ENCODE measurements at regions not wholly inside any gene's neighbourhood (a gene's known extent, or its start where the extent isn't known, plus 50 kb on each side); places are given as distances from the start of the nearest gene placed in this dataset.

DNA sequence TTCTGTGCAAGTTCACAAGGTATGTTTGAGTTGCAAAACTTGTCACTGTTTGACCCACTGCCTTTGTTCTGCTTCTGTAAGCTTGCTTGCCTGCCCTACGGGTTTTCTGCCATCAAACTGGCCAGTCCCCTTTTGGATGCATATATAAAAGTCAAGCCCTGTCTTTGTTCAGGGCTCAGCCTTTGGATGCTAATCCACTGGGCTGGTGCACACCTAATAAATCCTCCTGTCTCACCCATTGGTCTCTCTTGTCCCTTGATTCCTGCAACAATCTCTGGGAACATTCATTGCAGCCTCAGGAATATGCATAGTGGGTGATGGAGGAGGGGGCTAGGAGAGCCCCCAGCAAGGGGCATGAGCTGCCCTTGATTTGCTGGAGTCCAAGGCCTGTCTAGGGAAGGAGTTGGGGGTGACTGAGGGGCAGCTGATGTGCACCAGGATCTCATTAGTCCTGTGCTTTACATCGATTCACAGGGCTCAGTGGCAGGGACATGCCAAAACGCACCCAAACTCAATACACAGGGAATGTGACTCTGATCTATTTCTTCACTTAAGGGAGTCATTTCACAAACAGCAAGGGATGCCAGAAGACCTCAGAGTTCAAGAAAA is 225.4 kb upstream of the NLRP1 start:
- DNase-seq (no peak), ATAC-seq (no peak)
- intact Hi-C loops (cut with DNase I): no loop called here

DNA sequence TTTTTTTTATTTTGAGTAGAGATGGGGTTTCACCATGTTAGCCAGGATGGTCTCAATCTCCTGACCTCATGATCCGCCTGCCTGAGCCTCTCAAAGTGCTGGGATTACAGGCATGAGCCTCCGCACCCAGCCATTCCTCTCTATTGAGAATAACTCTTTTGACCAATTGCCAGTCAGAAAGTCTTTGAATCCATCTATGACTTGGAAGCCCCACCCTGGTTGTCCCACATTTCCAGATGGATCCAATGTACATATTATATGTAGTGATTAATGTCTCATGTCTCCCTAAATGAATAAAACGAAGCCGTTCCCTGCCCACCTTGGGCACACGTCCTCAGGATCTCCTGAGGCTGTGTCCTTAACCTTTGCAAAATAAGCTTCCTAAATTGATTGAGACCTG is 228.3 kb upstream of the NLRP1 start:
- intact Hi-C loops (cut with DNase I): no loop called here
- DNase-seq: no peak
- ATAC-seq: no peak

- intact Hi-C loops (cut with DNase I): no loop called here
- DNase-seq (no peak), ATAC-seq (no peak)
Observed at GRCh38 chr17:5813357-5813756, 229.0 kb upstream of the NLRP1 start.

GRCh38 chr17:5815396-5815795 is 231.1 kb upstream of the NLRP1 start:
- intact Hi-C loops (cut with DNase I): no loop called here
- no peak for ATAC-seq
- DNase-seq: no peak

DNA sequence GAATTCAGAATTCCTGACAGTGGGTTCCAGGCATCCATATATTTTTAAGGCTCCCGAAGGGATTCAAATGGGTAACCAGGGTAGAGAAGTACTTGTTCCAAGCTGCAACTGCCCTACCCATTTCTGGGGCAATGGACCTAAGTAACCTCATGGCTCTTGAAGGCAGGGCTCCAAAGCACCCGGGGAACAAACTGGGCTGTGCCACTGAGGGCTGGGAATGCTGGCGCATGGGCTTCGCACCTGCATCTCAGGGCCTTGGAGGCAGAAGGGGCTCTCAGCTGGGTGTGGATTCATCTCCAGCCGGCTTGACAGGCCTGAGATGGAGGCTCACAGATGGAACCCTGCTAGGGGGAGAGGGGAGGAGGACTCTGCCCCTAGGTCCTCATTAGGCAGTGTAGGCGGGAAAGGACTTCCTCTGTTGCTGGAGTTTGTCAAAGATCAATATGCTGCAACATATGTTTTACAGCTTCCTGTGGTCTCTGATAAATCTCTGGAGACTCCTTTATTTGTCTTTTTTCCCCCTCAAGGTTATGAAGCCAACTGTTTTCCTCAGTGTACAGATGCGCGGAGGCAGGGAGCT is 232.3 kb upstream of the NLRP1 start:
- ATAC-seq (no peak), DNase-seq (no peak)
- intact Hi-C loops (cut with DNase I): no loop called here

- no peak for ATAC-seq
- intact Hi-C loops (cut with DNase I): no loop called here
- DNase-seq: no peak
Observed at GRCh38 chr17:5817475-5818395, 233.4 kb upstream of the NLRP1 start.

GRCh38 chr17:5819396-5819795 is 235.1 kb upstream of the NLRP1 start:
- no peak for DNase-seq
- ATAC-seq: no peak
- intact Hi-C loops (cut with DNase I): no loop called here

DNA sequence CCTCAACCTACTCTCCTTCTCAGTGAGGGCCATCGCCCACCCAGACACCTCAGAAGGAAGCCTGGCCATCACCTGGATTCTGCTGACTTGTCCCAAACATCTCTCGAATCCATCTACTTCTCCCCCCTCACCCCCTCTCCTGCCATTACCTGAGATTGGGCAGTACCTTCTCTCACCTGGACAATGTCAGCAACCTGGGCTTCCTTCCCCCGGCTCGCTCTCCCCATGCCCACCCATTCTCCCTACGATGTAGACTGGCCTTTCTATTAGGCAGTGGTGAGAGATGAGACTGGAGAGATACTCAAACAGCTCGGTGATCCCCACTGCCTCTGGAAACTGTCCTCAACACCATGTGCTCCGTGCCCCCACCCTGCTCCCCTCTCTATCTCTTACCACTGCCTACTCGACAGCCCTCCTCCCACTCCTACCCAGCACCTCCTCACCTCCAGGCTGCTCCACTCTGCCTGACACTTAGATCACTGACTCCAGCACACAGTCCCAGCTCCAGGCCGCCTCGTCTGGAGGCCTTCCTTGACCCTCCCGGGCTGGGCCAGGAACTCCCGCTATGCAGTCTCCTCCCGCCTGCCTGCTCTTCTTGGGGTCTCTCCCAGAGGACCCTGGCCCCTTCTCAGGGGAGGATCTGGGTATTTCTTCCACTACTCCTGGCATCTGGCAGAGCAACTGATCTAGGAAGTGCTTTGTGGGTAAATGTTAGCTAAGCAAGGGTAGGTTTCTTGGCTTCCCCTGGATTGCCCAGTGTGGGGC is 235.8 kb upstream of the NLRP1 start:
- intact Hi-C loops (cut with DNase I): no loop called here
- no peak for DNase-seq
- ATAC-seq: no peak

- intact Hi-C loops (cut with DNase I): no loop called here
Observed at GRCh38 chr17:5820721-5821456, 236.6 kb upstream of the NLRP1 start.

GRCh38 chr17:5821803-5822202 is 237.5 kb upstream of the NLRP1 start:
- ATAC-seq: no peak
- intact Hi-C loops (cut with DNase I): no loop called here

More at GRCh38 chr17:5820721-5821456, 236.6 kb upstream of the NLRP1 start:
- DNase-seq (no peak), ATAC-seq (peak in 1 of 2 donors; percentile 23)

DNA sequence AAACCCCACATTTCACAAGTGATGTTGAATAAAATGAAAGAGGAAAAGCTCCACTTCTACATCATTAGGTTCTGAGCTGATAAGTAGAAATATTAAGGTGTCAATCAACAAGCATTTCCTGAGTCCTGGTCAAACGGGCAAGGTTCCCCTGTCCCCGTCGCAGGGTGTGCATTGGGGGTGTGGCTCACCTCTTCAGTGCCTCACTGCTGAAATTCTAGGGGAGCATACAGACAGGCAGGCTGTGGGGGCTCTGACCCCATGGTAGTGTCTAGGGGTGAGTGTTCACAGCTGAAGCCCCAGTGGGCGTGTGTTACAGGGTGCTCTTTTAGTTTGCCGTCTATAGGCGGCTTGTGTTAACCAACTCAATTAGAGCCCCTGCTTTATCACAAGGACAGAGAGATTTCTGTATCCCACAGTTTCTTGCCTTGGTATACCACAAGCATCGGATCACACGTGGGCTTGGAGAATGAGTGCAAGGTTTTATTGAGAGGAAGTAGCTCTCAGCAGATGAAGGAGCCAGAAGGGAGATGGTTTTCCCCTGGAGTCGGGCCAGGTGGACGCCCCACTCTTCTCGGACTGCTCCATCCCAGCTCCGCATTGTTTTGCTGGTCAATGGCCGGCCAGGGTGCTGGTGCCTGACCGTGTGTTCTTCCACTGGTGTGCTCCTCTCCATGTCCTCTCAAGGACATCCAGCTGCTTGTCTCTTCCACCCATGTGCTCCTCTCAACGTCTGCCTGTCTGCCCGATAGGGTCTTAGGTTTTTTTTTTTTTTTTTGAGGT is 238.2 kb upstream of the NLRP1 start:
- DNase-seq (no peak), ATAC-seq (no peak)
- intact Hi-C loops (cut with DNase I): no loop called here

More at GRCh38 chr17:5821803-5822202, 237.5 kb upstream of the NLRP1 start:
- DNase-seq: no peak

- intact Hi-C loops (cut with DNase I): no loop called here
- DNase-seq (no peak), ATAC-seq (no peak)
Observed at GRCh38 chr17:5823219-5823618, 238.9 kb upstream of the NLRP1 start.

- ATAC-seq: no peak
- intact Hi-C loops (cut with DNase I): no loop called here
- DNase-seq: no peak
Observed at GRCh38 chr17:5825717-5826330, 241.5 kb upstream of the NLRP1 start.

DNA sequence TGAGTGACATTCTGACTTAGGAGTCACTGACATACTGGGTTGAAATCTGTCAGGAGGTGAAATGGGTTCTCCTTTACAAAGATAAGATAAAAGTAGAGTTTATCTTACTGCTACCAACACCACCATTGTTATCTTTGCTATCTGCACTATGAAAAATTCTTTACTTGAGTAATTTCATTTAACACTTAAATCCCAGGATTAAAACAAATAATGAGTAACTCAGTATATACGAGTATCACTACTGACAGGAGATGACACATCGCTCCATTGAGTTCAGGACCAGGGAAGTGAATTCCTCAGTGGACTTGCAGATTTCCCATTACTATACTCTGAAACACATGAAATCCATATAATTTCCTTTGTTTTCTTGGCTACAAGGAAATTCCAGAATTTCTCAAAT is 242.1 kb upstream of the NLRP1 start:
- intact Hi-C loops (cut with DNase I): no loop called here
- no peak for ATAC-seq
- no peak for DNase-seq

GRCh38 chr17:5830921-5831320 is 239.3 kb upstream of the WSCD1 start:
- intact Hi-C loops (cut with DNase I): no loop called here
- ATAC-seq (no peak), DNase-seq (no peak)

GRCh38 chr17:5832886-5833285 is 237.3 kb upstream of the WSCD1 start:
- DNase-seq: no peak
- intact Hi-C loops (cut with DNase I): no loop called here
- no peak for ATAC-seq

DNA sequence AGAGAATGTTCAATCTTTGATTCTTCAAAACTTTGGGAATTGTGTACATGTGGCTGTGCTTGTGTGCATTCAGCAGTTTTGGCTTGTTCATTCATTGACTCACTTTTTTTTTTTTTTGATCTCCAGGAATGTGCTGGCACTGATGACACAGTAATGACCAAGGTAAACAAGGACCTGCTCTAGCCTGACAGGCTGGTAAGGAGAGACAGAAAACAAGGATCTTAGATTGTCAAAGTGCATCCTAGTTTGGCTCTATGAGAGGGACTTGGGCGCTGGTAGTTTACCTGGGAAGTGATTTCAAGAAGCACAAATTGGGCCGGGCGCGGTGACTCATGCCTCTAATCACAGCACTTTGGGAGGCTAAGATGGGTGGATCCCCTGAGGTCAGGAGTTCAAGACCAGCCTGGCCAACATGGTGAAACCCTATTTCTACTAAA is 233.1 kb upstream of the WSCD1 start:
- intact Hi-C loops (cut with DNase I): no loop called here
- DNase-seq (no peak), ATAC-seq (no peak)
